ENCODE measurements at regions not wholly inside any gene's neighbourhood (a gene's known extent, or its start where the extent isn't known, plus 50 kb on each side); places are given as distances from the start of the nearest gene placed in this dataset.

DNA sequence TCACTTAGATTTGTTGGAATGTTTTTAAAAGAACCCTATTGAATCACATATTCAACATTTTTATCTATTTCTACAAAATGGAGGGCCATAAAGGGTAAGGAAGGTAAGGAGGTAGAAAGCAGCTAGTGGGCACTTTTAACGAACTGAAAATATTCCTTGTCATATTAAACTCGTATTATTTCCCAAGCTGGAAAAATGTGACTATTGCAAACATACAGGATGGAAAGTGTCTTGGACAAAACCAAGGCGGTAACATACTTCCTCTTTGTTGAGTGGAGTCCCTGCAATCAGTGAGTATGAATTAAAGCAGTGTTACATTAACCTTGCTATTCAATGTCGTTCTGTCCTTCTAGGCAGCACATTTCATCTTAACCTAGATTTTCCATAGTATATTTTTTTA lies 165.6 kb downstream of the RCN1 start:
- Histone ChIP-seq H3K4me3 (no peak overlapping the region), H3K79me2 (ENCODE audit: control insufficient read depth, insufficient read depth, low read length) (no peaks in the 10 kb centered on the region), H3K27me3 (ENCODE audit: control insufficient read depth in 2 of 2, insufficient read depth in 2 of 2, low read length in 2 of 2) (no peaks in the 10 kb centered on the region; a peak in 2 of 5 replicates), H3K27ac (ENCODE audit: extremely low read depth, low read depth, low read length) (no peak overlapping the region), H3K36me3 (ENCODE audit: control insufficient read depth, insufficient read depth, low read length) (no peaks in the 10 kb centered on the region), H3K9ac (ENCODE audit: insufficient read depth in 1 of 2, low read depth in 2 of 2, low read length in 2 of 2) (no peak overlapping the region), H3K9me1 (ENCODE audit: control insufficient read depth, insufficient read depth, low read length) (no peaks in the 10 kb centered on the region), H4K20me1 (replicated peaks; ENCODE audit: control insufficient read depth, insufficient read depth, low read length) (no peaks in the 10 kb centered on the region), H3K4me1 (replicated peaks in 1 of 2; ENCODE audit: control insufficient read depth in 2 of 2, insufficient read depth in 2 of 2, low read length in 2 of 2) (no peaks in the 10 kb centered on the region), H2AFZ (ENCODE audit: low read depth, low read length) (no peak overlapping the region), H3K9me3 (replicated peaks; ENCODE audit: control insufficient read depth, insufficient read depth, low read depth, low read length) (no peaks in the 10 kb centered on the region), H3K4me2 (ENCODE audit: insufficient read depth, low read length) (no peak overlapping the region)
- 0% methylated on average over 4 of the region's 4 CpGs for WGBS (ENCODE audit: insufficient coverage, low coverage, missing lambda C conversion rate)
- DNase-seq (ENCODE audit: extremely low read depth in 1 of 4, low spot score in 3 of 4), result no peak
- intact Hi-C loops (cut with micrococcal nuclease) (no loop called here), in situ Hi-C loops (cut with MboI) (no loop called here)
- BruUV-seq (replicated peaks), result no TSS peak
- CTCF ChIA-PET (ENCODE audit: low intra/inter-chr PET ratio), result no interaction called here
- no peak for ATAC-seq
- POLR2A ChIA-PET, result no interaction called here
- FAIRE-seq, result no peak
- TF ChIP-seq ZNF23 (CRISPR knock-in tag; IDR thresholded peaks at IDR 0.05) (no peak), CEBPZ (IDR thresholded peaks at IDR 0.05; ENCODE audit: borderline replicate concordance, low read depth, low read length) (no peak), ZNF133 (CRISPR knock-in tag; IDR thresholded peaks at IDR 0.05) (no peak), CXXC5 (CRISPR knock-in tag; IDR thresholded peaks at IDR 0.05) (no peak), ILF3 (IDR thresholded peaks at IDR 0.05; ENCODE audit: borderline replicate concordance) (no peak), SMARCA5 (IDR thresholded peaks at IDR 0.05) (no peak), ZNF184 (CRISPR knock-in tag; IDR thresholded peaks at IDR 0.05) (no peak), HMG20B (CRISPR knock-in tag; IDR thresholded peaks at IDR 0.05) (no peak), FOSL1 (tag; conservative IDR thresholded peaks at IDR 0.05) (no peak)
- TF ChIP-seq, protein P1, sequence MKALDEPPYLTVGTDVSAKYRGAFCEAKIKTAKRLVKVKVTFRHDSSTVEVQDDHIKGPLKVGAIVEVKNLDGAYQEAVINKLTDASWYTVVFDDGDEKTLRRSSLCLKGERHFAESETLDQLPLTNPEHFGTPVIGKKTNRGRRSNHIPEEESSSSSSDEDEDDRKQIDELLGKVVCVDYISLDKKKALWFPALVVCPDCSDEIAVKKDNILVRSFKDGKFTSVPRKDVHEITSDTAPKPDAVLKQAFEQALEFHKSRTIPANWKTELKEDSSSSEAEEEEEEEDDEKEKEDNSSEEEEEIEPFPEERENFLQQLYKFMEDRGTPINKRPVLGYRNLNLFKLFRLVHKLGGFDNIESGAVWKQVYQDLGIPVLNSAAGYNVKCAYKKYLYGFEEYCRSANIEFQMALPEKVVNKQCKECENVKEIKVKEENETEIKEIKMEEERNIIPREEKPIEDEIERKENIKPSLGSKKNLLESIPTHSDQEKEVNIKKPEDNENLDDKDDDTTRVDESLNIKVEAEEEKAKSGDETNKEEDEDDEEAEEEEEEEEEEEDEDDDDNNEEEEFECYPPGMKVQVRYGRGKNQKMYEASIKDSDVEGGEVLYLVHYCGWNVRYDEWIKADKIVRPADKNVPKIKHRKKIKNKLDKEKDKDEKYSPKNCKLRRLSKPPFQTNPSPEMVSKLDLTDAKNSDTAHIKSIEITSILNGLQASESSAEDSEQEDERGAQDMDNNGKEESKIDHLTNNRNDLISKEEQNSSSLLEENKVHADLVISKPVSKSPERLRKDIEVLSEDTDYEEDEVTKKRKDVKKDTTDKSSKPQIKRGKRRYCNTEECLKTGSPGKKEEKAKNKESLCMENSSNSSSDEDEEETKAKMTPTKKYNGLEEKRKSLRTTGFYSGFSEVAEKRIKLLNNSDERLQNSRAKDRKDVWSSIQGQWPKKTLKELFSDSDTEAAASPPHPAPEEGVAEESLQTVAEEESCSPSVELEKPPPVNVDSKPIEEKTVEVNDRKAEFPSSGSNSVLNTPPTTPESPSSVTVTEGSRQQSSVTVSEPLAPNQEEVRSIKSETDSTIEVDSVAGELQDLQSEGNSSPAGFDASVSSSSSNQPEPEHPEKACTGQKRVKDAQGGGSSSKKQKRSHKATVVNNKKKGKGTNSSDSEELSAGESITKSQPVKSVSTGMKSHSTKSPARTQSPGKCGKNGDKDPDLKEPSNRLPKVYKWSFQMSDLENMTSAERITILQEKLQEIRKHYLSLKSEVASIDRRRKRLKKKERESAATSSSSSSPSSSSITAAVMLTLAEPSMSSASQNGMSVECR (CRISPR knock-in tag; IDR thresholded peaks at IDR 0.05), result no peak

Measured in K562 (cell line).